Stimulated activated CD4-positive, alpha-beta T cell treated with anti-CD3 and anti-CD28 coated beads, Interleukin-2, amount 100 ng/mL, for 48 hours (primary cell): ENCODE measurements at regions not wholly inside any gene's neighbourhood (a gene's known extent, or its start where the extent isn't known, plus 50 kb on each side); places are given as distances from the start of the nearest gene placed in this dataset.

Experiments
- DNase-seq, 2 donors: peaks; one replicate each; pipeline ENCODE4 v3.0.0-alpha.2; 2020

DNA sequence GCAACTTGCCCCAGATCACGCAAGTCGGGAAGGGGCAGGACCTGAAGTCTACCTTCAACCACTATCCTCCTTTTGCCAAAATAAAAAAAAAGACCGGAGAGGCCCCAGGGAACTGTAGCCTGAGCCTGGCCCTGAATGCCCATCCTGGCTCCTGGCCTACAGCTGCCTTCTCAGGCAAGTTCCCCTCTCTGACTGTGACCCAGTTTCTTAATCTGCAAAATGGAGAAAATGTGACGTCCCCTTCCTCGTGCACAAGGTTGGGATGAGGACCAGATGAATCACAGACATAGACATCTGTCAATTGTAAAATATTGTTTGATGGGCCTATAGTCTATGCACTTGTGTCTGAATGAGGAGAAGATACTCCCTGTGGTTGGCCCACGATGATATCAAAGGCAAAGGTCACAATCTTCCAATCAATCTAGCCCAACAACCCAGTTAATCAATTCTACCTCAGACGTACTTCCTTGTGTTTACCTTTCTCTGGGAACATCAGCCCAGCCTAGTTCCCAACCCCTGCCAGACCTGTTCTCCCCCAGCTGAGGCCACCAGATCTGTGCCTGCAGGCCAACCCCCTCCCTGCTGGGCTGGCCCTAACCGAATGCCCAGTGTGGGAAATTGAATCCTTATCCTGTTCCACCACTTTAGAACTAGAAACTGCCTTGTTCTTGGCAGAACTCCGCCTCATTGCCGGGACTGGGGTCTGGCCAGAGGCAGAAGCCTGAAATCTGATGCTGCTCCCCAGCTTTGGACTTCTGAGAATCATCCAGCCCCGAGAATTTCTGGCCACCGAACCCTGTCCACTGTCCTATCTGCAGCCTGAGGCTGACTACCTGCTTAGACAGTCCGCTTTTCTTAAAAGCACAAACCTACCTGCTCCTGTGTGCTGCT is 101.8 kb upstream of the LIPC start:
- no peak for DNase-seq

GRCh38 chr15:58330741-58331559 is 100.8 kb upstream of the LIPC start:
- DNase-seq: no peak

DNA sequence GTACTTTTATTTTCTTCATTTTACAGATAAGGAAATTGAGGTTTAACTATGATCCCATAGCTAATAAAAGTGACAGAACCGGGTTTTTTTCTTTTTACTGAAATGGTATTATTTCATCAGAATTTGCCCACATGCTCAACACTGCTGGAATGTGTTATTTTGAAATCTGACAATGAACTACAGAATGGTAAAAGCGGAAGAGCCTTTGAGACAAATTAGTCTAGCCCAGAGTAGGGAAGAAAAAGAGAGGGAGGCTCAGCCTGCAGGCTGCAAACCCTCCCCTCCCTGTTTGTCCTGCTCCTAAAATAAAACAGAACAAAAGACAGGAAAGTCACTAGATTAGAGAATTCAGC is 100.3 kb upstream of the LIPC start:
- no peak for DNase-seq

GRCh38 chr15:58331913-58332675 is 99.7 kb upstream of the LIPC start:
- peak; percentile 81 to 84 for DNase-seq

- no peak for DNase-seq
These were observed 99.0 kb upstream of the LIPC start for GRCh38 chr15:58332676-58333400.

DNA sequence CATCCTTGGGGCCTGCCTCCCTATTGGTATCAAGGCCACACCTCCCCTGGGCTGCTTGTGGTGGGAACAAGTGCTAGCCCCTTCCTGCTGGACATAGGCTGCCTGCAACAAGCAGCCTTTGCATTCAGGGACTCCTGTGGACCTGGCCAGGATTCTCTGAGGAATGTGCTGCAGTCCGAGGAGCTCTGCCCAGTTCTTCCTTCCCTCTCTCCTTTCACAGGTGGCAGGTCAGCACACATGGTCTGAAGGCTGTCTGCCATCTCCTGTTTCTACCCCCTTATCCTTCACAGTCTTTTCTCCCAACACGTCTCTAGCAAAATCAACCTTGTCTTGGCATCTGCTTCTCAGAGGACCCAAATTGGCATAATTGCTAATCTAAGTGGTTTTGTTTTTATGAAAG is 97.0 kb upstream of the LIPC start:
- no peak for DNase-seq

DNA sequence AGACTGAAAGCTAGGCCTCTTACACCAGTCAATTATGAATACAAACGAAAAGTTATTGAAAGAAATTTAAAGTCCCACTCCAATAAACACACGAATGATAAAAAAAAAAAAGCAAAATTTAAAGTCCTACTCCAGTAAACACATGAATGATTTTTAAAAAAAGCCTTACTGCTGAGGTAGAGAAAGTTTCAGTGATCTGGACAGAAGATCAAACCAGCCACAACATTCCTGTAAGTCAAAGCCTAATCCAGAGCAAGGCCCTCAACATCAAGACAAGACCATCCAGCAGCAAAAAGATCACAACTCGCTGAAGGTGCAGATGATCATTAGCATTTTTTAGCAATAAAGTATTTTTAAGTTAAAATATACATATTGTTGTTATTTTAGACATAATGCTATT is 95.6 kb upstream of the LIPC start:
- no peak for DNase-seq

DNA sequence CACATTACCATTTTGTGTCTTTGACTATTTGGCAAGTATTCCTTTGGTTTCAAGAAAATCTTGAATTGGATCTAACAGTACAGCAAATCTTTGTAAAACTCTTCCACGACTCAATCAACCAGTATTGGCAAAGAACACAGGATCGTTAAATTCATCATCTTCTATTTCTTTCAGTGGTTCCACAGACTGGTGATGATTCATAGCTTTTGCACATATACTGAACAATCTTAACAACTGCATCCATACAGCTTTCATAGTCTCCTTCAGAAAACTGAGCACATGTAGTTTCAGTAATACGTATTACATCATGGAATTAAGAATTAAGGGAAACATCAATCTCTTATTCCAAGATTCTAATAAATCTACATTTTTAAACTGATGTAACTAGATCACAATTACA is 91.6 kb upstream of the LIPC start:
- DNase-seq: no peak

DNA sequence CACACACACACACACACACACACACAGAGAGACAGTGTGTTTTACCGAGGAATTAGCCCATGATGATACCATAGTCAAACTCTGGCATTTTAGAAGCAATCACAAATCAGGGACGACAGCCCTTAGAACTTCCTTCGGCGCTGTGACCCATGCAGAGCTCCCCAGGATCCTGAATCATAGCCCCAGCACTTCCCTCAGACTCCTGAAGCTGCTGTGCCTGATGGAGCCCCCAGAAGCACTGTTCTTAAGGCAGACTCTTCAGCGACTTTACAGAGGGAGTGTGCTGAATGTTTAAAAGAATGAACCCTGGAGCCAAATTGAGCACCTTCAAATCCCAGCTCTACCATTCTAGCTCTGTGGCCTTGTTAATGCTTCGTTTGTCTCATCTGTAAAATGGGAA is 89.3 kb upstream of the LIPC start:
- no peak for DNase-seq

GRCh38 chr15:58344213-58345070 is 87.3 kb upstream of the LIPC start:
- no peak for DNase-seq

- no peak for DNase-seq
These were observed 85.4 kb upstream of the LIPC start for GRCh38 chr15:58346361-58346760.

DNA sequence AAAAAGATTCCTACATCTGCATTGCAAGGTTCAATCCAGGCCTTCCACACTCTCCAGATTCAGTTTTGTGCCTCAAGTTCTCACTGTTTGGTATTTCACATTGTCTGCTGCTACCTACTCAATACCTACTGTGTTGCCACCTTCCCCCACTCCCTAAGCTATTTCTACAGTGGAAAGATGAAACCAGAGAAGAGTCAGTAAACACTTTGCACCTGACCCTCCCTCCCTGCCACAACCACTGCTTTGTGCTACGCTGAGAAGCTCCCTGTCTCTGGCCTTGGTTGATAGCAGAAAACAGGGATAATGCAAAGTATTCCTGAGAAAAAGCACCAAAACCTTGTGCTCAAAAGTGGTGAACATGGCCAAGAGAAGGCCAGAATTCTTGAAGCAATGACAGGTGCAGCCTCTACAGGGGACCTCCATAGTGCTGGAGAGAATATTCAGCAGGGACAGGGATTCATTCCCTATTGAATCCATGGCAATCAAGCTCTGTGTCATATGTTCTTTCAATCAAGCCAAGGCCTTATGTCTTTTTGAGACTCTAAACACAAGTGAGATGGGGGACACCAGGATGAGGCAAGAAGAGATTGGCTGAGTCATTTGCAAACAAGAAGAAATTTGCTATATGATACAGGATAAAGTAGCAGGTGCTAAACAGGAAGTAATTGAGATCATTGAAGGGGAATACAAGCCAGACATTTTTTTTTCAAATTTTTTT is 83.5 kb upstream of the LIPC start:
- no peak for DNase-seq

DNA sequence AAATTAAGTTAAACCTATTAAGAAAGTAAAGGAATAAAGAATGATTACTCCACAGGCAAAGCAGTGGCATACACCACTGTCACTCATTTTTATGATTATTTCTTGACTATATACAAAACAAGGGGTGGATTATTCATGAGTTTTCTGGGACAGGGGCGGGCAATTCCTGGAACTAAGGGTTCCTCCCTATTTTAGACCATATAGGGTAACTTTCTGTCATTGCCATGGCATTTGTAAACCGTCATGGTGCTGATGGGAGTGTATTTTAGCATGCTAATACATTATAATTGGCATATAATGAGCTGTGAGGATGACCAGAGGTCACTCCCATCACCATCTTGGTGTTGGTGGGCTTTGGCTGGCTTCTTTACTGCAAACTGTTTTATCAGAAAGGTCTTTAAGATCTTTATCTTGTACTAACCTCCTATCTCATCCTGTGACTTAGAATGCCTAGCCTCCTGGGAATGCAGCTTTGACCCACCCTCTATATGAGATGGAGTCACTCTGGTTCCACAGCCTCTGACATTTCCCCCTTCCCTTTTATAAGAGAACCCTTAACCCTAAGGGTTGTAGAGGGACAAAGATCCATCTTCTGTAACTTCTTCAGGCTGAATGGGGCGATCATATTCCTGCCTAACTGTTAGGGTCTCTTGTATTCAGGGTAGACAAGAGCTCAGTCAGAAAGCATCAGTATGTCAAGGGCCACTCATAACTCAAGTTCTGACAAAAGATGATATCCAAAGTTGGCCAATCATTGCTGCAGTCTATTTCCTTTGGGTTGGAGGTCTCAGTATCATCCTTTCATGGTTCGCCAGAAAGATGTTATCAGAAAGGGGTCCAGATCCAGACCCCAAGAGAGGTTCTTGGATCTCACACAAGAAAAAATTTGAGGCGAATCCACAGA is 79.5 kb upstream of the LIPC start:
- DNase-seq: no peak

DNA sequence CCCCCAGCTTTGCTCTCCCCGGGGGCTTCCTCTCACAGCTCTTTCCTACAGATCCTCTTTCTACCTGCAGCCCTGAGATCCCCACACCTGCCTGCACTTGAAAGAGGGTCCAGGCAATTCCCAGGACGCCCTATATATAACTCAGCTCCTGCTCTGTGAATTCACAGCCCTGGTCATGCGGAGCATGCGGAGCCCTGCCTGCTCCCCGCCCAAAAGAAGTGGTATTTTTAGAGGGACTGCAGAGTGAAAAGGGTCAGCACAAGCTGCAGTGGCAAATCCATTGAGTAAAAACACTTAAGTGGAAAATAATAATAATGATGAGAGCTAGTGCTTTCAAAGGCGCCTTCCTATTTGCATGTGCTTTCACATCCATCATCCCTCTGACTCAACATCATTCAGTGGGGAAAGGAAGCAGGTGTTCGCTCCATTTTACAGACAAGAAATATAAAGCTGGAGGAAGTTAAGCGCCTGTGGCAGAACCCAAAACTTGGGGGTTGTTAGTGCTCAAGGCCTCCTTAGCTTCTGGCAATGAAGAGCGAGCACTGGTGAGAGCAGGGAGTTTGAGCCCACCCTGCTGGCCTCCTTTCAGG is 76.3 kb upstream of the LIPC start:
- DNase-seq: no peak

- no peak for DNase-seq
These were observed 75.8 kb upstream of the LIPC start for GRCh38 chr15:58355973-58356372.

GRCh38 chr15:58357529-58358476 is 74.0 kb upstream of the LIPC start:
- peak in 1 of 2 donors; percentile 21 for DNase-seq

DNA sequence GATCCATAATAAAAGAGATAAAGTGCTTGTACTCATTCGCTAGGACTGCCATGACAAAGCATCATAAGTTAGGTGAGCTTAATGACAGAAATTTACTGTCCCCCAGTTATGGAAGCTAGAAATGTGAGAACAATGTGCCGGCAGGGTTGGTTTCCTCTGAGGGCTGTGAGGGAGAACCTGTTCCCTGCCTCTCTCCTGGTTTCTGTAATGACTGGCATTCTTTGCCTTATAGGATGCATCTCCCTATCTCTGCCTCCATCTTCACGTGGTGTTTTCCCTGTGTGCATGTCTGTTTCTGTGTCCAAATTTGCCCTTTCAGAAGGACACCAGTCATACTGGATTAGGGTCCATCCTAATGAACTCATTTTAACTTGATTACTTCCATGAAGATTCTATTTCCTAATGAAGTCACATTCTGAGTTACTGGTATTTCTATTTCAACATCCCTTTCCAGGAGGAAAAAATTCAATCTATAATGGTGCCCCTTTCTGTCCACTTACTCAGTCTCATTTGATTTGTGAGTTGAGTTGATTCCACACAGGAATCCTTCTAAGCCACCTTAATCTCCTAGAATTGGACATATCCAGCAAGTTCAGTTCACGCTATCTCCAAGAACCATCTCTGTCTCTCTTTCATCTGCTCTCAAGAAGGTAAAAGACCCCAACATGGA is 71.2 kb upstream of the LIPC start:
- no peak for DNase-seq

GRCh38 chr15:58361273-58361759 is 70.5 kb upstream of the LIPC start:
- DNase-seq: no peak
